GM12875 (cell line): ENCODE measurements at regions not wholly inside any gene's neighbourhood (a gene's known extent, or its start where the extent isn't known, plus 50 kb on each side); places are given as distances from the start of the nearest gene placed in this dataset.
A peak's percentile ranks its signal among the peaks of the same experiment; 100 is the strongest.

Source experiments
- H3K4me3 ChIP-seq: one replicate; pipeline ENCODE4 v1.5.1; 2011; ENCODE audit warnings: low read depth, low read length, control low read depth
- CTCF ChIP-seq: IDR thresholded peaks from 2 replicates; pipeline ENCODE4 v1.5.1; 2011; ENCODE audit warnings: low read depth, mild to moderate bottlenecking, control low read depth, inconsistent platforms, low read length, moderate library complexity, borderline replicate concordance; ENCODE audit not compliant: insufficient read depth

- TF ChIP-seq CTCF, result no peak
Observed at GRCh38 chr15:47972738-47973137, 148.1 kb upstream of the SLC24A5 start.

GRCh38 chr15:47974724-47975123 lies 146.1 kb upstream of the SLC24A5 start:
- TF ChIP-seq CTCF, result no peak
- no peak overlapping the region for H3K4me3 ChIP-seq

More at GRCh38 chr15:47972738-47973137, 148.1 kb upstream of the SLC24A5 start:
- no peak overlapping the region for H3K4me3 ChIP-seq

GRCh38 chr15:47975427-47975826 lies 145.4 kb upstream of the SLC24A5 start:
- no peak overlapping the region for H3K4me3 ChIP-seq
- no peak for TF ChIP-seq CTCF

GRCh38 chr15:47983533-47983932 lies 137.3 kb upstream of the SLC24A5 start:
- no peak overlapping the region for H3K4me3 ChIP-seq
- TF ChIP-seq CTCF, result no peak

- no peak overlapping the region for H3K4me3 ChIP-seq
- no peak for TF ChIP-seq CTCF
Observed at GRCh38 chr15:47985568-47985967, 135.2 kb upstream of the SLC24A5 start.

GRCh38 chr15:47987461-47987860 lies 133.3 kb upstream of the SLC24A5 start:
- H3K4me3 ChIP-seq, result no peak overlapping the region
- TF ChIP-seq CTCF, result no peak

- H3K4me3 ChIP-seq, result no peak overlapping the region
- TF ChIP-seq CTCF, result peak; percentile 45; the same call in 1 of the 2 replicates
Observed at GRCh38 chr15:47987908-47988532, 132.8 kb upstream of the SLC24A5 start.
